GM12878 (cell line): ENCODE measurements at regions not wholly inside any gene's neighbourhood (a gene's known extent, or its start where the extent isn't known, plus 50 kb on each side); places are given as distances from the start of the nearest gene placed in this dataset.

ENCODE experiments used
- ATAC-seq: fragments of 200-7000 bp; cut with Tn5 transposase; 3 replicates; pipeline ENCODE4 v1.9.1; 2020; ENCODE audit warnings: mild to moderate bottlenecking, moderate library complexity
- BruUV-seq: library from RNA; stranded (reverse); fragments of 400-500 nt; replicated peaks from 2 replicates; lab custom pipeline; 2021; lab: Mats Ljungman, UMichigan
- CTCF ChIA-PET: fragments of 300-600 bp; sonication (Branson Sonifier 250); formaldehyde crosslinking; extraction: SDS; loops from one replicate; lab custom pipeline; 2021; ENCODE audit warnings: inconsistent platforms; lab: Yijun Ruan, JAX
- POLR2A ChIA-PET: fragments of 350-600 bp; formaldehyde crosslinking; extraction: SDS; loops from one replicate; lab custom pipeline; 2021; ENCODE audit warnings: inconsistent platforms; lab: Charles Lee
- RAD21 ChIA-PET: fragments of 300-600 bp; sonication (Branson Sonifier 250); formaldehyde crosslinking; loops from one replicate; lab custom pipeline; 2023; ENCODE audit warnings: antibody characterized with exemption; ENCODE audit not compliant: unreplicated experiment; lab: Charles Lee
- SMC1A ChIA-PET: fragments of 300-600 bp; sonication (Branson Sonifier 250); formaldehyde crosslinking; loops from one replicate; lab custom pipeline; 2023; ENCODE audit not compliant: unreplicated experiment, uncharacterized antibody; lab: Charles Lee
- DNase-seq: peaks from one replicate; pipeline ENCODE4 v3.0.0-alpha.2; 2011; ENCODE audit warnings: low read depth, low spot score
- FAIRE-seq: peaks from 3 replicates; lab custom pipeline; 2011; peaks lifted over from hg19 to GRCh38; lab: Jason Lieb, UNC
- H2AFZ ChIP-seq: 2 replicates; pipeline ENCODE4 v1.6.0; 2011; ENCODE audit warnings: low read depth, low read length, control low read depth; ENCODE audit not compliant: control insufficient read depth
- H3K27ac ChIP-seq: 2 replicates; pipeline ENCODE4 v1.5.1; 2011; ENCODE audit warnings: control low read depth; ENCODE audit not compliant: control insufficient read depth, insufficient read depth
- H3K27me3 ChIP-seq, 2 experiments: replicated peaks in 1 of 2; 2 replicates each; pipeline versions ENCODE4 v1.6.0 to v1.6.1; 2011; ENCODE audit warnings: low read length in 1 of 2; ENCODE audit not compliant: control insufficient read depth in 2 of 2, insufficient read depth in 2 of 2
- H3K36me3 ChIP-seq, 2 experiments: 2 replicates each; pipeline ENCODE4 v1.5.1; 2011; ENCODE audit warnings: low read length in 1 of 2; ENCODE audit not compliant: control insufficient read depth in 2 of 2, insufficient read depth in 2 of 2
- H3K4me1 ChIP-seq: 2 replicates; pipeline ENCODE4 v1.6.1; 2011; ENCODE audit warnings: mild to moderate bottlenecking, low read length, moderate library complexity, mixed read lengths; ENCODE audit not compliant: control insufficient read depth, insufficient read depth
- H3K4me2 ChIP-seq: 2 replicates; pipeline ENCODE4 v1.6.0; 2011; ENCODE audit warnings: control low read depth; ENCODE audit not compliant: control insufficient read depth, insufficient read depth
- H3K4me3 ChIP-seq: fragments of 200-600 bp; sonication (generic); 2 replicates; pipeline ENCODE4 v1.5.1; 2016
- H3K79me2 ChIP-seq: 2 replicates; pipeline ENCODE4 v1.6.0; 2011; ENCODE audit warnings: low read length; ENCODE audit not compliant: control insufficient read depth, insufficient read depth
- H3K9ac ChIP-seq: 2 replicates; pipeline ENCODE4 v1.8.0; 2011; ENCODE audit warnings: low read length, control low read depth, mixed read lengths; ENCODE audit not compliant: control insufficient read depth, insufficient read depth
- H3K9me3 ChIP-seq: replicated peaks from 3 replicates; pipeline ENCODE4 v1.5.1; 2011; ENCODE audit warnings: mild to moderate bottlenecking, low read length; ENCODE audit not compliant: control insufficient read depth, insufficient read depth
- H4K20me1 ChIP-seq: 2 replicates; pipeline ENCODE4 v1.6.0; 2011; ENCODE audit not compliant: control insufficient read depth, insufficient read depth
- MTA2 ChIP-seq: fragments of 450-650 bp; IDR thresholded peaks from 2 replicates; pipeline ENCODE4 v1.6.1; 2016; ENCODE audit warnings: low read depth, mild to moderate bottlenecking, moderate library complexity
- PRDM15 ChIP-seq: fragments of 450-650 bp; formaldehyde crosslinking; IDR thresholded peaks from 2 replicates; pipeline ENCODE4 v1.4.0; 2020; ENCODE audit warnings: mild to moderate bottlenecking, moderate library complexity
- STAT1 ChIP-seq: fragments of 450-650 bp; conservative IDR thresholded peaks from 2 replicates; pipeline ENCODE4 v1.6.1; 2014; ENCODE audit warnings: antibody characterized with exemption, mild to moderate bottlenecking
- YBX1 ChIP-seq: fragments of 450-650 bp; IDR thresholded peaks from 2 replicates; pipeline ENCODE4 v1.6.1; 2016; ENCODE audit warnings: antibody characterized with exemption
- ZNF622 ChIP-seq: fragments of 450-650 bp; IDR thresholded peaks from 2 replicates; pipeline ENCODE4 v1.6.1; 2017; ENCODE audit warnings: mild to moderate bottlenecking, inconsistent platforms
- WGBS: methylation state at CpG from one replicate; pipeline ENCODE4 v1.1.6; 2016; ENCODE audit warnings: low lambda C conversion rate; ENCODE audit not compliant: insufficient replicate concordance, insufficient coverage; ENCODE audit errors: missing lambda C conversion rate; 5-methylcytosine and 5-hydroxymethylcytosine counted together
- in situ Hi-C: fragments of 300-500 bp; cut with MboI; formaldehyde crosslinking; loops from 9 replicates; pipeline ENCODE4 v1.14.3; 2018; ENCODE audit warnings: mixed read lengths
- intact Hi-C: fragments of 100-400 bp; cut with micrococcal nuclease; formaldehyde crosslinking; loops from one replicate; pipeline ENCODE4 v1.14.2; 2022; ENCODE audit not compliant: unreplicated experiment

GRCh38 chr1:14390816-14391215, 207.7 kb upstream of the KAZN start:
- Histone ChIP-seq H3K27me3 (no peaks in the 10 kb centered on the region), H3K27ac (no peak overlapping the region), H4K20me1 (no peaks in the 10 kb centered on the region), H3K9me3 (no peaks in the 10 kb centered on the region)
- no peak for FAIRE-seq
- POLR2A ChIA-PET, result no interaction called here
- no peak for TF ChIP-seq YBX1
- TF ChIP-seq STAT1, result no peak
- no peak for TF ChIP-seq MTA2
- no peak for TF ChIP-seq ZNF622
- no peak for TF ChIP-seq PRDM15
- TF ChIP-seq, all 136 proteins: peak for 0
- Histone ChIP-seq H3K9ac (no peak overlapping the region), H3K36me3 (no peaks in the 10 kb centered on the region), H2AFZ (no peak overlapping the region), H3K79me2 (no peaks in the 10 kb centered on the region), H3K4me3 (no peak overlapping the region), H3K4me2 (no peak overlapping the region), H3K4me1 (no peaks in the 10 kb centered on the region)
- ChIA-PET SMC1A (interaction anchor here (0.8 kb wide), 1 partner anchor 144 kb away, joined by 3 read pairs; no protein-coding TSS in a partner anchor), CTCF (no interaction called here), RAD21 (no interaction called here)
- in situ Hi-C loops, result no loop called here
- no TSS peak for BruUV-seq
- WGBS, result 0% methylated on average over 1 of the region's 1 CpG
- DNase-seq (no peak), ATAC-seq (no peak)
- intact Hi-C loops, result loop anchor here (10.0 kb wide), 1 partner anchor 184 kb away; no protein-coding TSS in a partner anchor
